ENCODE measurements at regions not wholly inside any gene's neighbourhood (a gene's known extent, or its start where the extent isn't known, plus 50 kb on each side); places are given as distances from the start of the nearest gene placed in this dataset.
A peak's percentile ranks its signal among the peaks of the same experiment; 100 is the strongest.

GRCh38 chr2:188848887-188849435, 125.2 kb upstream of the COL3A1 start:
- H3K4me3 ChIP-seq (ENCODE audit: control insufficient read depth, low read depth, low read length), result no peak overlapping the region
- no peak for TF ChIP-seq CTCF (conservative IDR thresholded peaks at IDR 0.05; ENCODE audit: control insufficient read depth, insufficient read depth, low read depth, low read length)
- DNase-seq (ENCODE audit: low read depth), result no peak

- peak; percentile 2 for TF ChIP-seq CTCF (conservative IDR thresholded peaks at IDR 0.05; ENCODE audit: control insufficient read depth, insufficient read depth, low read depth, low read length)
- DNase-seq (ENCODE audit: low read depth), result peak; percentile 76
- no peak overlapping the region for H3K4me3 ChIP-seq (ENCODE audit: control insufficient read depth, low read depth, low read length)
Observed at GRCh38 chr2:188850786-188851185, 123.4 kb upstream of the COL3A1 start.

GRCh38 chr2:188851311-188851710, 122.9 kb upstream of the COL3A1 start:
- no peak overlapping the region for H3K4me3 ChIP-seq (ENCODE audit: control insufficient read depth, low read depth, low read length)
- no peak for TF ChIP-seq CTCF (conservative IDR thresholded peaks at IDR 0.05; ENCODE audit: control insufficient read depth, insufficient read depth, low read depth, low read length)
- DNase-seq (ENCODE audit: low read depth), result no peak

- no peak for TF ChIP-seq CTCF (conservative IDR thresholded peaks at IDR 0.05; ENCODE audit: control insufficient read depth, insufficient read depth, low read depth, low read length)
- no peak for DNase-seq (ENCODE audit: low read depth)
Observed at GRCh38 chr2:188851826-188852225, 122.3 kb upstream of the COL3A1 start.

GRCh38 chr2:188852772-188853171, 121.4 kb upstream of the COL3A1 start:
- no peak overlapping the region for H3K4me3 ChIP-seq (ENCODE audit: control insufficient read depth, low read depth, low read length)
- no peak for TF ChIP-seq CTCF (conservative IDR thresholded peaks at IDR 0.05; ENCODE audit: control insufficient read depth, insufficient read depth, low read depth, low read length)
- DNase-seq (ENCODE audit: low read depth), result peak; percentile 67

More at GRCh38 chr2:188851826-188852225, 122.3 kb upstream of the COL3A1 start:
- H3K4me3 ChIP-seq (ENCODE audit: control insufficient read depth, low read depth, low read length), result no peak overlapping the region

GRCh38 chr2:188853307-188853706, 120.9 kb upstream of the COL3A1 start:
- peak; percentile 98 for DNase-seq (ENCODE audit: low read depth)

More at GRCh38 chr2:188853307-188853706, 120.9 kb upstream of the COL3A1 start:
- TF ChIP-seq CTCF (conservative IDR thresholded peaks at IDR 0.05; ENCODE audit: control insufficient read depth, insufficient read depth, low read depth, low read length), result no peak
- no peak overlapping the region for H3K4me3 ChIP-seq (ENCODE audit: control insufficient read depth, low read depth, low read length)
